HG02759 (cell line): ENCODE measurements at regions not wholly inside any gene's neighbourhood (a gene's known extent, or its start where the extent isn't known, plus 50 kb on each side); places are given as distances from the start of the nearest gene placed in this dataset.

Source experiments
- ATAC-seq: cut with Tn5 transposase; IDR thresholded peaks from one replicate; pipeline ENCODE4 v1.9.1; 2021; ENCODE audit warnings: mild to moderate bottlenecking, moderate library complexity; ENCODE audit not compliant: unreplicated experiment

DNA sequence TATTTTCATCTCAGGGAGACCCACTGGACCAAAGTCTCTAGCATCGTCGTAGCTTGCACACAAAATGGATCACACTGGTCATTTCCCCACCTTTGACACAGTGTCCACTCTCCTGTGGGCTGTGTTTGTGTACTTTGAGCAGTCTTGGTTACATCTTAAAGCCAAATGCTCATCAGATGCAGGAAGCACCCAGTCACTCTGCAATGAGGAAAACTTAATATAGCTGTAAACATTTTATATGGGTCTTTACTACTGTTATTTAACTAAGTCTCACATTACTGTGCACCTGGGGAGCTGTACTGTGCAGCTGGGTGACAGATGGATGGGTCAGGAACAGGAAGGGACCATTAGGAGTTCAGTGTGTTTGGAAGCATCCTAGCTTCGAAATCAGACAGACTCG lies 109.0 kb upstream of the CXCR4 start:
- no peak for ATAC-seq

DNA sequence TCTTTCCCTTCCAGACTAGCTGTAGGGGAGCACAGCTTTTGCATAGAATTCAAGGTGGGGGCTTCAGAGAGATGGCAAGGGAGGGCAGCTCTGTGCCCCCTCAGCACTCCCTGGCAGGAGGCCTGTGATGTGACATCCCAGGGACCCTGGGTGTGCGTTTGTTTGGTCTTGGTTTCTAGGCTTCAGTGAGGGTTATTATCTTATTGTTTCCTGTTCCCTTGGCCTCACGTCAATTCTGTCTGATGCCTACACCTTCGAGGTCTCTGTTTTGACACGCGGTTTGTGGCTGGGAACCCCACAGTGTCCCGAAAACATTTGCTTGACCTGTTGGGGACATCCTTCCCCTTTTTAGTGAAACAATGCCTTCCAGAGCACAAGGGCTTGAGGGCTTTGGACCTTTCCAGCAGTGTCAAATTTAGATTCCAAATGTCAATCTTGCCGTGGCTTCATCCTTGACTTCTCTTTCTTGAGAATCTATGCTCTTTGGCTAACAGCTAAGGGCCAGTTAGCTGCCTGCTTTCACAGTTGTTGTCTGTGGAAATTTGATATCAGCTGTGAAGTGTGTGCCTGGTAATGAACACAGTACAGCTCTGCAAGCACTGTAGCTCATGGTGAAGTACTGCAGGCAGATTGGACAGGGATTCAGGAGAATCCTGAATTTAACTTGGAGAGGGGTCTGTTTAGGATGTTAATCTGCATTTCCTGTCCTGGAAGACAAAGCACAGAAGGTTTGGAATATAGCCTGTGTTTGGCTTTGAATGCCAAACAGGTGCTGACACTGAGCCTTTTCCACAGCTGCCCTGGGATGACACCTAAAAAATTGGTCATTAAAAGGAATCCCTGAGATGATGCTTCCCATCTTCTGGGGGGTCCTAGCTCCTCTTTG lies 108.2 kb upstream of the CXCR4 start:
- ATAC-seq = peak; percentile 66

DNA sequence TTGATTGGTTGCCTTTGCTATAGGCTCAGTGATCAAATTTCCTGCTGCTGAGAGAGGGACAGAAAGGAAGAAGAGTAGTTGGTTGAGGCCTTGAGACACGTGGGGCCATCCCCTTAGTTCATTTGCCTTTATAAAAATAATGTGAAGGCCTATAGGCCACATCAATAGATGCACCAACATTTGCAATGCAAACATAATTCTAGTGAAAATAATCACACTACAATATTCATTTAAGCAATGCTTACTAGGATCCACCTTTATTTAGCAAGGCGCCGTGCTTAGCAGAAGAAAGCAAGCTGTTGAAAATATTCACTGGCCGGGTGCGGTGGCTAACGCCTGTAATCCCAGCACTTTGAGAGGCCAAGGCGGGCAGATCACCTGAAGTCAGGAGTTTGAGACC lies 105.3 kb upstream of the CXCR4 start:
- ATAC-seq = no peak

DNA sequence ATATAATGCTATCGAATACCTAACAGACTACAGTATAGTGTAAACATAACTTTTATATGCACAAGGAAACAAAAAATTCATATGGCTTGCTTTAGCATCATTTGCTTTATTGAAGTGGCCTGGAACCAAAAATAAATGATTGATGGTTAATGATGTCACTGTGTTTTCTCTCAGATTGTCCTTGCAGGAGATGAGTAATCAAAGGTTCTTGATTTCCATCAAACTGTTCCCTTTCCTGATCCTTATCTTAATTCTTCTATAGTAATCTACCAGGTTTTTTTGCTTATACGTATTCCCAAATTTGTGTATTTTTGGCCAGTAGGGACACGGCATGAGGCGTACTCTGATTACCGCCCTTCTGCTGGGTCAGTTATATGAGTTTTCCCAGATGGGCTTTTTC lies 104.9 kb upstream of the CXCR4 start:
- no peak for ATAC-seq

DNA sequence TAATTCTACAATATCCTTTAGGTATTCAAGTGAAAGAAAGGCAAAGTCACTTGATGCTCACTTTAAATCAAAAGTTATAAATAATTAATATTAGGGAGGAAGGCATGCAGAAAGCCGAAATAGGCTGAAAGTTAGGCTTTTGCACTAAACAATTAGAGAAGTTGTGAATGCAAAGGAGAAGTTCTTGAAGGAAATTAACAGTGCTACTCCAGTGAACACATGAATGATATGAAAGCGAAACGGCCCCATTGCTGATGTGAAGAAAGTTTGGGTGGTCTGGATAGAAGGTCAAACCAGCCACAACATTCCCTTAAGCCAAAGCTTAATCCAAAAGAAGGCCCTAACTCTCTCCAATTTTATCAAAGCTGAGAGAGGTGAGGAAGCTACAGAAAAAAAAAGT lies 103.1 kb upstream of the CXCR4 start:
- no peak for ATAC-seq

DNA sequence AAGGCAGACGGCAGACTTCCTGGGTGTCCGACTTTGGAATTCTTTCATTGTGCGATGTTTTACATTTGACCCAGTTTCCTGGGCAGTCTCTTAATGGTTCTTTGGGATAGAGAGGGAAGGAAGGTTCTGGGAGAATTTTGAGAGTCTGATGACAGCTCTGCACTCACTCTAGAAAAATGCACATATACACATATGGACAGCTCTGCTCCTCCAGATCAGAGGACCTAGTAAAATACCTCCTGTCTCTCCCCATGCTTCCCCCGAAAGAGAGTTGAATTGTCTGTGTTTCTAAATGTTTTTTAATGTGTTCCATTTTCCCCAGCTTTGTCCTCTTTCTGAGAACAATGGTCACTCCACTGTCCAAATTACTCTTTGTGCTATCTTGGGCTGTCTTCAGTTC lies 102.0 kb upstream of the CXCR4 start:
- no peak for ATAC-seq

DNA sequence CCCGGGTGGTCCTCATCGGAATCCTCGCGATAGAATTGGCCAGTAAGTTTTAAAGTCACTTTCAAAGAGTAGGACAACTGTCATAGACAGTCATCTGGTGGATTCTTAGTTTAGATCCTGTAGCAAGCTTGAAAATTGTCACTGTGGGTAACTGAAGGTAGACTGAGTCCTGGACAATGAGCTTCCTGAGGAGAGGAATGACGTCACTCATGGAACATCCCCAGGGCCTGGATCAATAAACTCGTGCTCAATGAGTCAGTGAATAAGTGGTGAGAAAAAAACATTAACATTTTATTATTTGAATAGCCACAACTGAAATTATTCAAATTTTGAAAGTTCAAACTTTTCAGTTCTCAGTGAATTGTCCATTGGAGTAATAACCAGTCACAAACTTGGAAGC lies 101.4 kb upstream of the CXCR4 start:
- no peak for ATAC-seq

DNA sequence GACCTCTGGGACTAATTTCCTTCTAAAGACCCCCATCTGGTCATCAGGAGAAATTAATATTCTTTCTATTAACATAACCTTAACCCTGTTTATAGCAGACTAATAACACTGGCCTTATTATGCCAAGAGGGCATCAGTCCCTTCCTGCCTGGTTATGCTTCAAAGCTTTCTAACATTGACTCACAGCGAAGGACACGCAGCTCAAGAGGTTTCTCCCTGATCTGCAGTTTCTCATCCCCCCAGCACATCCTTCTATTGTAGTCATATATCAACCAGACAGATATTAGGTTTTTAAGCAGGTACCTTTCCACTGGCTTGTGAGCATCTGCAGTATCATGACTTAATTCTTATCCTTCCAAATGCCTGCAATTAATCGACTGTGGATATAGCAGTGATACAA lies 100.0 kb upstream of the CXCR4 start:
- peak; percentile 52 for ATAC-seq

DNA sequence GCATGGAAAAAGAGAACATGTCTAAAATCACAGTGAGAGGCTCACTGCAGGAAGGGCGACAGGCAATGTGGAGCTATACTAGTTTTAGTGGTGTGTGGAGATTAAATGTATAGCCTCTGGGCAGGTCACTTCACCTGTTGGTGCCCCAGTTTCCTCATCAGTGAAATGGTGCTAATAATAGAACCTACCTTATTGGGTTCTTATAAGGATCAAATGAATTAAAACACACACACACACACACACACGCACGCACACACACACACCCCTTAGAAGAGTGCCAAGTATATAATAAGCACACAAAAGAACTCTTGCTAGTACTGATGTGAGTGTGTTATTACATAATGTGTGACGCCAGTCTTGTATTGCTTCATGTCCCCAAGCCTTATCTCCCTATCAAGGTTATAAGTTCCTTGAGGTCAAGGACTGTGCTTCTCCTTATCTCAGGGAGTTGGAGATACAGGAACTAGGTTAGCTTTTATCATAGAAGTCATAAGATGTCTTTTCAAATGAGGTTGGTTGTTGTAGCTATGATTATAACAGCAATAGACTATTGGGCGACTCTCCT lies 98.0 kb upstream of the CXCR4 start:
- no peak for ATAC-seq

DNA sequence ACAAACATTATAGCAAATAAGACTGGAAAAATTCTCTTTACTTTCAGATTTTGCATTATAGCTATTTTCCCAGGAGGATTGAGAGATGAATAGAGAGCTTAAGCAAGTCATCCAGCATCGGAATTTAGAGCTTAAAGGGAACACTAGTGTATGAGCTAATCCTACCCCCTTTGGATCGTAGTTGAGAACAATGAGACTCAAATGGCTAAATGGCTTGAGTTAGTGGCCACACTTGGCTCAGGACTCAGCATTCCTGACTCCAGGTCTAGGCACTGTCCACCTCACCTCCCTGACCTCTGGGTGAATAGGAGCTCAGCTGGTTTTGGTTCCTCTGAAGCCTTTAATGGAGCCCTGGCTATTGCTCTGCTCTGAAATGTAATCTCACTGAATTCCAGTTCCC lies 97.5 kb upstream of the CXCR4 start:
- no peak for ATAC-seq

DNA sequence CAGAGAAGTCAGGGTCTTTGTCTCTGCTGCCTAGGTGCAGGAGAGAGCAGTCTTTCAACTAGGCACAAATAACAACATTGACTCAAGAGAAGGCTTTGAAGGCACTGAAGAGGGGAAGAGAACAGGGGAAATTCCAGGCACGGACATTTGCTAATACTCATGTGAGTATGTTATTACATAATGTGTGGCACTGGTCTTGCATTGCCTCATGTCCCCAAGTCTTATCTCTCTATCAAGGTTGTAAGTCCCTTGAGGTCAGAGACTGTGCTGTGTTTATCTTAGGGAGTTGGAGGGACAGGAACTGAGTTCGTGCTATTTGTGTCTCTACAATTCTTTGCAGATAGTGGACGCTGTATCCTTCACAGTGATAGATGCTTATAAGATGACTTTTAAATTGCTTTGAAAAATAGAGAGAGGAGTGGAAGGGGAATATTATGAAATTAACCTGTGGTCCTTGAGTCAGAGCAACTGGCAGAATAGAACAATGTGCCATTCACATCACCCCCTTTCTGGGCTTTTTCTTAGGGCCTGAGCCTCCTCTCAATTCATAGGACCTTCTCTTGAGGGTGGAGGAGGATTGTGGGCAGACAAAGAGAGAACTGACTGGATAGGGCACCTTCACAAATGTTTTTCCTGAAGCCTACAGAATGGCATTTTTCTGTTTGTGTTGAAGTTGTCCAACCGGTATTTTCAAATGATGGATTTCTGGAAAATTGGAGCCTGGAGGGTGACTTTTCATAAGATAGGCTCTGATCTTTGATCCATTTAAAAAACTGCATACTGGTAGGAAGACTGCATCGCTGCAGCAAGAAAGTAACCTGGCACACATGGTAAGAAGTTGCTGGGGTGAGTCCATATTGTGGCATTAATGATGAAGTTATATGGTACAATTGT lies 96.6 kb upstream of the CXCR4 start:
- no peak for ATAC-seq

DNA sequence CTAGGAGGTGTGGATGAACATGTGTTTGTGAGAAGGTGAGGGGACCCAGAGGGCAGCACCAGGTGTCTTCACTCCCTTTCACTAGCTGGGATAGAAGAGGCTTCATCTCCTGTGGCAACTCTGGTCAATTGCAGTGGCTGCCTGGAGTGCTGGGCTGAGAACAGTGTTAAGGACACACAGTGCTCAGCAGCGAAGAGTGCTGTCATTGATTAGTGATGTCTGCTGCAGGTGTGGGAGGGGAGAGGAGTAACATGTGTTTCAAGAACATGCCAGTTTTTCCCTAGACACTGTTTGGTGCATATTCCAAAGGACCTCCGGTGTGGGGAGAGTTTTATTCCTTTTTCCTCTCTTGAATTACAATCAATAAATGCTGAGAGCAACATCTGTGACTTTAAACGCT lies 95.9 kb upstream of the CXCR4 start:
- no peak for ATAC-seq

DNA sequence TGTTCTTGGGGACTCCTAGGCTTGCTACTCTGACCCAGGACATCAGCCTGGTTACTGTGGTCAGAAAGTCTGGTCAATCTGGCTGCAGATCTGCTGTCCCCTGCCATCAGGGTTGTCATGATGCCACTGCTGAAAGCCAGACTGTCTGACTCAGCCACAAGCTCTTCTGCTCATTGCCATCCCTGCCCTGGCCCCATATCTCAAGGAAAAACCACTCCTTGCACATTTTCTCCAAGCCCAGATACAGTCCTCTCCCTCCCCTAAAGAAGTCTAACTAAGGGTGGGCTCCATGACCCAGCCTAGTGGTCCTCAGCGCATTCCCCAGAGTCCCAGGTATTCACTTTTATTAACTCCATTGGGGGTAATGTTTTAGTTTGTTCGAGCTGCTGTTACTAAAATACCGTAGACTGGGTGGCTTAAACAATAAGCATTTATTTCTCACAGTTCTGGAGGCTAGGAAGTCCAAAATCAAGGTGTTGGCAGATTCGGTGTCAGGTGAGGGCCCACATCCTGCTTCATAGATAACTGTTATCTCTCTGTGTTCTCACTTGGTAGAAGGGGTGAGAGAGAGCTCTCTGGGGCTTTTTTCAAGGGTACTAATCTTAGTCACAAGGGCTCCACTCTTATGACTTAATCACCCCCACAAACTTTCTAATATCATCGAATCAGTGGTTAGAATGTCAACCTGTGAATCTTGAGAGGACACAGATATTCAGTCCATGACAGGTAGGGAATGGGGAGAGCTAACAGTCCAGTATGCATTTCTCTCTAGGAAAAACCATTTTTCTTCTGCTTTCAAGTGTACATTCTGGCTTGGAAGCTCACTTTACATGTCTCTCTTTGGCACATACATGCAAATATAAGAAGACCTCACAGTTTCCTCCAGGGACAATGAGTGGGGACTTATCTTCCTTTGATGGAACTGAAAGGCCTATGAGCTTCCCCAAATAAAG lies 94.8 kb upstream of the CXCR4 start:
- ATAC-seq = peak; percentile 76

DNA sequence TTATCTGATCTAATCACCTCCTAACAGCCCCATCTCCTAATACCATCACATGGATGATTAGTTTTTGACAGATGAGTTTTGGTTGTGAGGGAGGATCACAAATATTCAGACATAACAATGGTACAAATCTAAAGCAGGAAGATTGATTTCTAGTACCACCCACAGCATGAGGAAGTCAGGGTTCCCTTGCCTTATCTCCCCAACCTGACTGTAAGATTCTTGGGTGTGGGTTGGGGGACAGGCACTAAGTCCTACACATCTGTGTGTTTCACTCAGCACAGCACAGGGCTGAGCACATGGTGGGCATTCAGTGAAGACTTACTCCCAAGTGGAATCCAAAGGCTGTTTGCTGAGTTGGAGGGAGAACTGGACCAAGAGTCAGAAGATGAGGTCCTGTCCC lies 93.8 kb upstream of the CXCR4 start:
- ATAC-seq = no peak

DNA sequence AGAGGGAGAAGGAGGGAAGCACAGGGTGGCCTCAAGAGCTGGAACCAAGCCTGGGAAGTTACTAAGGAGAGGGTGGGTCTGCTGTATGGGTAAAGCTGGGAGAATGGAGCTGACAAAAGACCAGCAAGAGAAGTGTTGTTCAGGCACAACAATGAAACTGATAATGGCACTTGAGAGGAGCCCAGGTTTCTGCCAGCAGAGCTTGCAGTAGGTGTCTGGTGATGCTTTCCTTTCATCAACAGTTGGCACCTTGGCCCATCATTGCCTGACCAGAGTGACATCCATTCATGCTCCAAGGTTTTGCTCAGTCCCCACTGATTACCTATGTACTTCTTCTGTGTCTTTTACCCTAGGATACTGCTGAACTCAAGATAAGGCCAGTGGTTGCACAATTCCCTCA lies 92.9 kb upstream of the CXCR4 start:
- no peak for ATAC-seq

DNA sequence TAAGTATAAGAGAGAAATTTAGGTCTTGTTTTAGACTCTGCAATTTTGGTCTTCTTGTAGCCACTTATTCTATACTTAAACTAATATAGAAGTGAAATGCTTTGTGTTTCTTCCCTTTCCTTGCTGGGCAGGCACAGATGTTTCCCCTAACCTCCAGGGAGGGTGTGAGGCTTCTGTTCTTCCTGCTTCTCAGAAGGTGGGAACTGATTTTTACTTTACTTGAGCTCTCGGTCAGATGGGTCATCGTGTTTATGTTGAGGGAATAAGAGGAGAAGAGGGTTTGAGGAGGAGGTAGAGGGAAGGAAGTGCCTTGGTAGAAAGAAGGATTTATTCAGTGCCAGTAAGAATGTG lies 92.5 kb upstream of the CXCR4 start:
- ATAC-seq = no peak

DNA sequence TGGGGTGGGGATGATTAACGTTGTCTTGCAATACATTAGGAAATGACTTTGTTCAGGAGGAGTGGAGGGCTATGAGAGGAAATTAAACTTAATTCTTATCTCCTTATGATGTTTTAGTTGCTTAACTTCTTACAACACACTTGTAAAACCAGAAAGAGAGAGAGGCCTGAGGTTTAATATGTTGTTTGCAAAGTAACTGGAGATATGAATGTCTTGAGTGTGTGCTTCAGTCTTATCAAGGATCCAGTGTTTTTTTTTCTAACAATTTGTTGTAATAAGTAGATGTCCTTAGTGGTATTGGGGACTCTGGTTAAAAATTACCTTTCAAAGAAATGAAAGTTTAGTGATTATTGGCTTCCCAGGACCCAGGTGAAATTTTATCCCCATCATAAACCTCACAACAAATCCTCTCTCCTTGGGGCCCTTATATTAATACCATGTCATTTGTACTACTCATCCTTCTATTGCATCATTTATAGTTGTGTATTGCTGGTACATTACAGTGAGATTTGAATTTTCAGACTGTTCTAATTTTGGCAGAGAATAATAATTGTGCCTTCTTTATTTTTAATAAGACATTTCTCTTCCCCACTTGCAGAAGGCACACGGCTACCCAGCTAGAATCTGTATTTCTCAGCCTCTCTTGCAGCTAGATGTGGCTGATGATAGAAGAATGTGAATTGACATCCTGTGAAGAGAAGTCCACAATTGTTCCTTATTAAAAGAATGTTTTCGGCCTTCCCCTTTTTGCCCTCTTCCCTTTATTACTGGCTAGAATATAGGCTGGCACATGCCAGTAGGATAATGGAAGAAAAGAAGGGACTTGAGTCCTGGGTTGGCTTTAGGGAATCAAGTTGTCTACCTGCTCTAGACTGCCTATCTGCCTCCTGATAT lies 91.9 kb upstream of the CXCR4 start:
- ATAC-seq = no peak

DNA sequence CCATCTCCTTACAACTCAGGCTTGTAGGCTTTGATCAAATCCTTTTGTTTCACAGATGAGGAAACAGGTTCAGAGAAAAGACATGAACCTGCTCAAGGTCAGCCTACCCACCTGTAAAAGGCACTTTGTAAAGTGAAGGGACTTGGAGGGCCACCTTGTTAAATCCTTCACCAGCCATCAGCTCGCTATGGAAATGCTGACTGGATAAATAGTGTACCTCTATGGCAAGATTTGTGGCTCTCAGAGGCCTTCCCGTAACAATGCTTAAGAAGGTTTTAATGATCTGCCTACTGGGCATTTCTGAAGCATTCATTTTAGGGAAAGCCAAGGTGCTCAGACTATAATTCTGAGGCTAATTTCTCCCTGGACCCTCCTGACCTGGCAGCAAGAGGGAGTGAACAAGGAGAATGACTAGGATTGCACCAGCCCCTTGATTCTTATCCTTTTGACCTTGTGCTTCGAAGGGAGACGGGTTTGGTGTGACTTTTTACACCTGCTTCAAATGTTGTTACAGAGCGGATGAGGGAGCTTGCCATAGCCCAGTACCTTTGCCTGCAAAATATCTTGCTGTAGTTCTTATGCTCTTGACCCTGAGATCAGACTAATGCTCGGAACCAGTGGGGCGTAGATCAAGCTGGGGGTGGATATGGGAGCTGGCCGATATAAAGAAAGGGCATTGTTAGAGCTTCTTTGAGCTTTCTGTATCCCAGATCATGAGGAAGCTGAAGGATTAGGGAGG lies 90.9 kb upstream of the CXCR4 start:
- ATAC-seq = no peak

DNA sequence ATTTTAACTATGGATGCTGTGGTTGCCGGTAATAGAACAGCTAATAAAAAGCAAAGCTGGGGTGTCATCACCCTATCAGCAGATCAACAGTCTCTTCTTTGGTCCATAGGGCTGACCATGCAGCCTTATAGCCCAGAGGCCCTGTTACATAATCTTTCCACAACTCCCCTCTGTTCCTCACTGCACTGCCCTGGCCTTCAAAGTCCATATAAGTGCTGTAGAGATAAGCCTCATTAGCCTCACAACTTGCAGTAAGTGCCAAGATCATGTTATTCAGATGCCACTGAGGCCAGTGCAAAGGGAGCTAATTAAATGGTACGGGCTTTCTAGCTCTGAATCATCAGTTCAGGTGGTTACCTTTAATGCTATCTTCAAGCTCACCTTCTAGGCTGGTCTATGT lies 89.7 kb upstream of the CXCR4 start:
- ATAC-seq = no peak
